Psoas muscle (tissue), 7 donors: ENCODE measurements at regions not wholly inside any gene's neighbourhood (a gene's known extent, or its start where the extent isn't known, plus 50 kb on each side); places are given as distances from the start of the nearest gene placed in this dataset.

Experiments
- ATAC-seq, 4 donors: fragments of 200-7000 bp; cut with Tn5 transposase; one replicate each; pipeline ENCODE4 v1.9.1; 2020; ENCODE audit warnings: moderate library complexity in 3 of 4, mild to moderate bottlenecking in 2 of 4
- DNase-seq, 2 donors: peaks; one replicate each; pipeline ENCODE4 v3.0.0-alpha.2; 2020
- H3K27ac ChIP-seq: fragments of 200-600 bp; one replicate; pipeline ENCODE4 v1.8.0; 2022
- H3K27me3 ChIP-seq, 3 donors: fragments of 200-600 bp in 1 of 3; one replicate each; pipeline versions ENCODE4 v1.6.1 to v1.8.0; 2013 to 2022; ENCODE audit warnings: low read length in 2 of 3, mild to moderate bottlenecking in 2 of 3, moderate library complexity in 1 of 3; ENCODE audit not compliant: insufficient read depth in 3 of 3
- H3K36me3 ChIP-seq, 2 donors: fragments of 200-600 bp in 1 of 2; one replicate each; pipeline versions ENCODE4 v1.6.1 to v1.8.0; 2013 to 2022; ENCODE audit warnings: low read depth in 1 of 2, mild to moderate bottlenecking in 1 of 2, moderate library complexity in 1 of 2; ENCODE audit not compliant: insufficient read depth in 1 of 2
- H3K4me1 ChIP-seq: fragments of 200-600 bp; one replicate; pipeline ENCODE4 v1.8.0; 2022
- H3K4me3 ChIP-seq: fragments of 200-600 bp; one replicate; pipeline ENCODE4 v1.8.0; 2022; ENCODE audit warnings: mild to moderate bottlenecking
- H3K9me3 ChIP-seq: fragments of 200-600 bp; one replicate; pipeline ENCODE4 v1.8.0; 2022
- WGBS, 3 donors: extraction: QIAGEN DNeasy Blood & Tissue Kit; methylation state at CpG; one replicate each; pipeline versions ENCODE4 v1.1.6 to v1.1.7; 2013; 5-methylcytosine and 5-hydroxymethylcytosine counted together
- intact Hi-C, 2 donors: fragments of 100-400 bp; cut with DNase I; formaldehyde crosslinking; loops; one replicate each; pipeline versions ENCODE4 v1.11.0 to v1.14.2; 2022
- TF ChIP-seq, protein P1 (sequence below): fragments of 200-600 bp; IDR thresholded peaks from one replicate; pipeline ENCODE4 v1.8.0; 2022; ENCODE audit warnings: antibody characterized with exemption
- donor health status: healthy with polysubstance abuse.
- donor health status: DM: no; HTN: no; CAD: no; lungs with moderate emphysema.
- donor health status: Bipolar disorder and iron deficiency.
- donor health status: healthy.
- donor health status: DM: yes; HTN: yes; CAD: no.
- donor health status: DM: no; HTN: no; CAD: no.
- donor health status: DM: yes; HTN: yes; CAD: no.

DNA sequence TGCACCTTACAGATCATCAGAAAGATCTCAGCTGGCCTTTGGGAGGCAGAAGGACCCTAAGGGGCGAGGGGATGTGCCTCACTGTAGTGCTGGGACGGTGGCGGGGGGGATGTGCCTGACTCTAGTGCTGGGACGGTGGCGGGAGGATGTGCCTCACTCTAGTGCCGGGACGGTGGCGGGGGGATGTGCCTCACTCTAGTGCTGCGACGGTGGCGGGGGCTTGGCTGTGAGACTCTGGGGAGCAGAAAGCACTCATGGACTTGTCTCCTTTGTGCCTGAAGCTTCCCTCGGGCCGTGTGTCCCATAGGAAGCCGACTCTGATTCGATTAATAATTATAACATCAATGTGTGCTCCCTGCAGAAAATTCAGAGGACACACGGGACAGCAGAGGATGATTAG is 126.6 kb downstream of the ZNF664 start:
- H3K27me3 ChIP-seq = peaks cover 0 to 7% (median 5%) of the 10 kb centered on the region in 3 donors
- WGBS, 3 donors = 87 to 91% (median 89%) methylated on average over 16 of the region's 16 CpGs
- H3K27ac ChIP-seq = no peak overlapping the region
- no peaks in the 10 kb centered on the region for H3K36me3 ChIP-seq
- DNase-seq = no peak
- intact Hi-C loops = no loop called here
- TF ChIP-seq, protein P1, sequence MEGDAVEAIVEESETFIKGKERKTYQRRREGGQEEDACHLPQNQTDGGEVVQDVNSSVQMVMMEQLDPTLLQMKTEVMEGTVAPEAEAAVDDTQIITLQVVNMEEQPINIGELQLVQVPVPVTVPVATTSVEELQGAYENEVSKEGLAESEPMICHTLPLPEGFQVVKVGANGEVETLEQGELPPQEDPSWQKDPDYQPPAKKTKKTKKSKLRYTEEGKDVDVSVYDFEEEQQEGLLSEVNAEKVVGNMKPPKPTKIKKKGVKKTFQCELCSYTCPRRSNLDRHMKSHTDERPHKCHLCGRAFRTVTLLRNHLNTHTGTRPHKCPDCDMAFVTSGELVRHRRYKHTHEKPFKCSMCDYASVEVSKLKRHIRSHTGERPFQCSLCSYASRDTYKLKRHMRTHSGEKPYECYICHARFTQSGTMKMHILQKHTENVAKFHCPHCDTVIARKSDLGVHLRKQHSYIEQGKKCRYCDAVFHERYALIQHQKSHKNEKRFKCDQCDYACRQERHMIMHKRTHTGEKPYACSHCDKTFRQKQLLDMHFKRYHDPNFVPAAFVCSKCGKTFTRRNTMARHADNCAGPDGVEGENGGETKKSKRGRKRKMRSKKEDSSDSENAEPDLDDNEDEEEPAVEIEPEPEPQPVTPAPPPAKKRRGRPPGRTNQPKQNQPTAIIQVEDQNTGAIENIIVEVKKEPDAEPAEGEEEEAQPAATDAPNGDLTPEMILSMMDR = no peak
- no peaks in the 10 kb centered on the region for H3K9me3 ChIP-seq
- no peak overlapping the region for H3K4me3 ChIP-seq
- no peak for ATAC-seq
- H3K4me1 ChIP-seq = no peaks in the 10 kb centered on the region

DNA sequence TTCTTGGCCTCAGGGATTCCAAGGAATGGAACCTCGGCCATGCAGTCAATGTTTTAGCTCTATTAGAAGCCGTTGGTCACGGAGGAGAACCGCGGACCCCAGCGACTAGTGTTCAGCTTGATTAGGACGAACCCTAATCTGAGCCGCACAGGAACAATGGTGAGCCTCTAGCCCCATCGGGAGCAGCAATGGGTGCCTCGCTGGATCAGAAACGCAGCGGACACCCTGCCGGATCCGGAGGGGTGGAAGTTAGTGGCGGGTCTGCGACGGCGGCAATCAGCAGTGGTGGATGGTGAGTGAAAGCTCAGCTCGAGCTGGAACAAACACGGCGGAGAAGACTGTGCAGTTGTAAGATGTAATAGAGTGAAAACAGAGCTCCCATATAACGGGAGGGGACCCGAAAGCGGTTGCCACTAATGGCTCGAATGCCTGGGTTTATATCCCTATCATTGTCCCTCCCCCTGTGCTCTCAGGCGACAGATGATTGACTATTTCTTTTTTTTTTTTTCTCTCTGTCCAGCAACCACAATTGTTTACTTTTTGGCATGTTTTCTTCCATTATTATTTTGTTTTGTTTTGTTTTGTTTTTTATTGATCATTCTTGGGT is 127.7 kb downstream of the ZNF664 start:
- ATAC-seq (no peak), DNase-seq (no peak)
- Histone ChIP-seq H3K27me3 (peaks cover 0 to 7% (median 4%) of the 10 kb centered on the region in 3 donors), H3K4me3 (no peak overlapping the region), H3K9me3 (no peaks in the 10 kb centered on the region), H3K27ac (no peak overlapping the region), H3K36me3 (no peaks in the 10 kb centered on the region), H3K4me1 (no peaks in the 10 kb centered on the region)
- 88 to 92% (median 89%) methylated on average over 26 of the region's 26 CpGs for WGBS, 3 donors
- intact Hi-C loops = no loop called here
- TF ChIP-seq, protein P1 = no peak

DNA sequence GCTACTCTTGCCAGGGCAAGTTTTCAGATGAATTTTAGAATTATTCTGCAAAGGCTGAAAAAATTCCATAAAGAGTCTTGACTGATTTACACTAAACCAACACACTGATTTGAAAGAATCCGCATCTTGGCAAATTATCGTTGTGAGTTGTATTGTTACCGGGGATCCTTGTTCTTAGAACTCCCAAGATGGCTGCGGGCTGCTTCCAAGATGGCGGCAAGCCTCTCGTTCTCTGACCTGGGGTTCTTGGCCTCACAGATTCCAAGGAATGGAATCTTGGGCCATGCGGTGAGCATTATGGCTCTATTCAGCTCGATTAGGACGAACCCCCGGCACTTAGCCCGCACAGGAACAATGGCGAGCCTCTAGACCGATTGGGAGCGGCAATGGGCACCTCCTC is 132.5 kb downstream of the ZNF664 start:
- Histone ChIP-seq H3K27ac (no peak overlapping the region), H3K4me1 (no peaks in the 10 kb centered on the region), H3K36me3 (no peaks in the 10 kb centered on the region), H3K9me3 (no peaks in the 10 kb centered on the region), H3K27me3 (peaks cover 0 to 2% (median 0%) of the 10 kb centered on the region in 3 donors), H3K4me3 (no peak overlapping the region)
- TF ChIP-seq, protein P1 = no peak
- ATAC-seq (no peak), DNase-seq (no peak)
- intact Hi-C loops = no loop called here
- WGBS, 3 donors = 89 to 96% (median 93%) methylated on average over 14 of the region's 14 CpGs

GRCh38 chr12:124107351-124107750 is 134.3 kb downstream of the ZNF664 start:
- no peak for DNase-seq
- TF ChIP-seq, protein P1 = no peak
- ATAC-seq = no peak
- H3K27me3 ChIP-seq = peaks cover 0 to 2% (median 0%) of the 10 kb centered on the region in 3 donors
- intact Hi-C loops = no loop called here
- no peaks in the 10 kb centered on the region for H3K9me3 ChIP-seq
- no peak overlapping the region for H3K27ac ChIP-seq
- WGBS, 3 donors = 87 to 90% (median 89%) methylated on average over 4 of the region's 4 CpGs
- H3K4me1 ChIP-seq = no peaks in the 10 kb centered on the region
- no peaks in the 10 kb centered on the region for H3K36me3 ChIP-seq
- H3K4me3 ChIP-seq = no peak overlapping the region

DNA sequence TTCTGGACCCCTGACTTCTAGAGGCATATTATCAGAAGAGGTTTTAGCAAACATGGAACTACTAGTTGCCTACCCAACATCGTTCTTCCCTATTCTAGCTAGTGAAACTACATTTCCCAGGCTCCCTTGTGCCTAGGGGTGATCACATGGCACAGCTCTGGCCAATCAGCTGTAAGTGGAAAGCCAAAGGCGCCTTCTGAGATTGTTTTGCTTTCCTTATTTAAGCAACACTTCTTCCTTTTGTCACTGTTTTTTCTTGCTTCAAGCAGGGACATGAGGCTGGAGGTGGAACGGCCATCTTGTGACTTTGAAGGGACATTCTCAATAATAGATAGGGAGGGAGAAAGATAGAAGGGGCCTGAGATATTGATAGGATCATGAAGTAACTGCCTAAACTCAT is 136.7 kb downstream of the ZNF664 start:
- no peak for DNase-seq
- intact Hi-C loops = no loop called here

More for the DNA sequence above, 136.7 kb downstream of the ZNF664 start:
- Histone ChIP-seq H3K36me3 (no peaks in the 10 kb centered on the region), H3K4me3 (no peak overlapping the region), H3K4me1 (no peaks in the 10 kb centered on the region), H3K27ac (no peak overlapping the region), H3K9me3 (no peaks in the 10 kb centered on the region), H3K27me3 (no peaks in the 10 kb centered on the region)
- TF ChIP-seq, protein P1 = no peak
- 75 to 78% (median 77%) methylated on average over 3 of the region's 3 CpGs for WGBS, 3 donors
- ATAC-seq = peak in 2 of 4 donors; percentile 58 to 62
